DOHH2 (cell line): ENCODE measurements at regions not wholly inside any gene's neighbourhood (a gene's known extent, or its start where the extent isn't known, plus 50 kb on each side); places are given as distances from the start of the nearest gene placed in this dataset.

Source experiments
- EZH2phosphoT487 ChIP-seq: fragments of 200-600 bp; sonication (generic); IDR thresholded peaks from 2 replicates; pipeline ENCODE4 v1.6.1; 2017; ENCODE audit warnings: borderline replicate concordance, mild to moderate bottlenecking, antibody characterized with exemption, low read length, moderate library complexity, mixed read lengths
- TF ChIP-seq, protein P1 (sequence below): fragments of 200-600 bp; sonication (generic); IDR thresholded peaks from one replicate; pipeline ENCODE4 v1.5.1; 2014; ENCODE audit warnings: antibody characterized with exemption, mild to moderate bottlenecking, low read depth, low read length; ENCODE audit not compliant: poor library complexity, severe bottlenecking

GRCh38 chr4:161314371-161314770 lies 849.4 kb downstream of the FSTL5 start:
- TF ChIP-seq, protein P1, sequence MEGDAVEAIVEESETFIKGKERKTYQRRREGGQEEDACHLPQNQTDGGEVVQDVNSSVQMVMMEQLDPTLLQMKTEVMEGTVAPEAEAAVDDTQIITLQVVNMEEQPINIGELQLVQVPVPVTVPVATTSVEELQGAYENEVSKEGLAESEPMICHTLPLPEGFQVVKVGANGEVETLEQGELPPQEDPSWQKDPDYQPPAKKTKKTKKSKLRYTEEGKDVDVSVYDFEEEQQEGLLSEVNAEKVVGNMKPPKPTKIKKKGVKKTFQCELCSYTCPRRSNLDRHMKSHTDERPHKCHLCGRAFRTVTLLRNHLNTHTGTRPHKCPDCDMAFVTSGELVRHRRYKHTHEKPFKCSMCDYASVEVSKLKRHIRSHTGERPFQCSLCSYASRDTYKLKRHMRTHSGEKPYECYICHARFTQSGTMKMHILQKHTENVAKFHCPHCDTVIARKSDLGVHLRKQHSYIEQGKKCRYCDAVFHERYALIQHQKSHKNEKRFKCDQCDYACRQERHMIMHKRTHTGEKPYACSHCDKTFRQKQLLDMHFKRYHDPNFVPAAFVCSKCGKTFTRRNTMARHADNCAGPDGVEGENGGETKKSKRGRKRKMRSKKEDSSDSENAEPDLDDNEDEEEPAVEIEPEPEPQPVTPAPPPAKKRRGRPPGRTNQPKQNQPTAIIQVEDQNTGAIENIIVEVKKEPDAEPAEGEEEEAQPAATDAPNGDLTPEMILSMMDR, result no peak
- TF ChIP-seq EZH2phosphoT487, result no peak
